HEK293T (cell line): ENCODE measurements at regions not wholly inside any gene's neighbourhood (a gene's known extent, or its start where the extent isn't known, plus 50 kb on each side); places are given as distances from the start of the nearest gene placed in this dataset.

Source experiments
- CTCF ChIA-PET: fragments of 350-600 bp; formaldehyde crosslinking; extraction: SDS; loops from one replicate; lab custom pipeline; 2021; ENCODE audit warnings: antibody characterized with exemption, inconsistent platforms; lab: Yijun Ruan, JAX
- POLR2A ChIA-PET: fragments of 350-600 bp; formaldehyde crosslinking; extraction: SDS; loops from one replicate; lab custom pipeline; 2020; ENCODE audit warnings: antibody characterized with exemption, inconsistent platforms; lab: Yijun Ruan, JAX
- DNase-seq: peaks from one replicate; pipeline ENCODE4 v3.0.0; 2012; ENCODE audit warnings: mixed read lengths; ENCODE audit errors: extremely low spot score
- ARNT ChIP-seq: fragments of 450-650 bp; IDR thresholded peaks from 2 replicates; pipeline ENCODE4 v1.6.1; 2017; ENCODE audit warnings: mild to moderate bottlenecking
- BHLHE40 ChIP-seq: fragments of 450-650 bp; IDR thresholded peaks from 2 replicates; pipeline ENCODE4 v1.6.1; 2016; ENCODE audit warnings: mild to moderate bottlenecking, moderate library complexity, borderline replicate concordance
- CTBP1 ChIP-seq: fragments of 450-650 bp; IDR thresholded peaks from 2 replicates; pipeline ENCODE4 v1.6.1; 2016; ENCODE audit warnings: borderline replicate concordance
- ELF4 ChIP-seq: fragments of 450-650 bp; IDR thresholded peaks from 2 replicates; pipeline ENCODE4 v1.6.1; 2017; ENCODE audit warnings: antibody characterized with exemption
- FOXA1 ChIP-seq: fragments of 450-650 bp; IDR thresholded peaks from 2 replicates; pipeline ENCODE4 v1.6.1; 2016; ENCODE audit warnings: mild to moderate bottlenecking
- FOXK2 ChIP-seq: fragments of 450-650 bp; IDR thresholded peaks from 2 replicates; pipeline ENCODE4 v1.6.1; 2016; ENCODE audit warnings: mild to moderate bottlenecking
- FOXM1 ChIP-seq: fragments of 450-650 bp; IDR thresholded peaks from 2 replicates; pipeline ENCODE4 v1.6.1; 2017; ENCODE audit warnings: mild to moderate bottlenecking, borderline replicate concordance
- HDGF ChIP-seq: fragments of 450-650 bp; IDR thresholded peaks from 2 replicates; pipeline ENCODE4 v1.6.1; 2017; ENCODE audit warnings: antibody characterized with exemption, borderline replicate concordance
- L3MBTL2 ChIP-seq: fragments of 450-650 bp; conservative IDR thresholded peaks from 2 replicates; pipeline ENCODE4 v1.6.1; 2016; ENCODE audit warnings: mild to moderate bottlenecking
- LEF1 ChIP-seq: fragments of 450-650 bp; IDR thresholded peaks from 2 replicates; pipeline ENCODE4 v1.6.1; 2017; ENCODE audit warnings: mild to moderate bottlenecking, borderline replicate concordance
- NFRKB ChIP-seq: fragments of 450-650 bp; IDR thresholded peaks from 2 replicates; pipeline ENCODE4 v1.6.1; 2016; ENCODE audit warnings: mild to moderate bottlenecking, moderate library complexity
- PKNOX1 ChIP-seq: fragments of 450-650 bp; IDR thresholded peaks from 2 replicates; pipeline ENCODE4 v1.6.1; 2016
- SP1 ChIP-seq: fragments of 450-650 bp; IDR thresholded peaks from 2 replicates; pipeline ENCODE4 v1.6.1; 2017
- SUZ12 ChIP-seq: fragments of 450-650 bp; IDR thresholded peaks from 2 replicates; pipeline ENCODE4 v1.6.1; 2016; ENCODE audit warnings: mild to moderate bottlenecking
- TARDBP ChIP-seq: fragments of 450-650 bp; IDR thresholded peaks from 2 replicates; pipeline ENCODE4 v1.6.1; 2016
- ZNF384 ChIP-seq: fragments of 450-650 bp; IDR thresholded peaks from 2 replicates; pipeline ENCODE4 v1.6.1; 2016

GRCh38 chr2:8426550-8426949, 255.3 kb upstream of the ID2 start:
- ChIA-PET POLR2A (no interaction called here), CTCF (interaction anchor here (0.6 kb wide), 1 partner anchor 20 kb away, joined by 6 read pairs; no protein-coding TSS in a partner anchor)
- TF ChIP-seq HDGF = no peak
- TF ChIP-seq FOXA1 = no peak
- TF ChIP-seq ZNF384 = no peak
- TF ChIP-seq ELF4 = no peak
- no peak for TF ChIP-seq SUZ12
- TF ChIP-seq TARDBP = no peak
- no peak for TF ChIP-seq L3MBTL2
- TF ChIP-seq LEF1 = no peak
- TF ChIP-seq NFRKB = no peak
- no peak for TF ChIP-seq PKNOX1
- TF ChIP-seq FOXM1 = no peak
- no peak for DNase-seq

- TF ChIP-seq ARNT (no peak), FOXA1 (no peak), CTBP1 (no peak), HDGF (no peak), ELF4 (no peak), SUZ12 (no peak), FOXK2 (no peak)
- ChIA-PET POLR2A (no interaction called here), CTCF (no interaction called here)
- no peak for DNase-seq
These were observed 254.6 kb upstream of the ID2 start for GRCh38 chr2:8427211-8427610.

GRCh38 chr2:8430628-8431027, 251.2 kb upstream of the ID2 start:
- POLR2A ChIA-PET = no interaction called here
- TF ChIP-seq L3MBTL2 (no peak), ZNF384 (no peak), ELF4 (no peak)
- CTCF ChIA-PET = no interaction called here
- DNase-seq = no peak

GRCh38 chr2:8431446-8432125, 250.3 kb upstream of the ID2 start:
- POLR2A ChIA-PET = no interaction called here
- DNase-seq = no peak
- TF ChIP-seq FOXA1 (no peak), NFRKB (no peak), L3MBTL2 (no peak), ZNF384 (no peak), PKNOX1 (no peak), BHLHE40 (no peak)
- CTCF ChIA-PET = no interaction called here

- ChIA-PET POLR2A (no interaction called here), CTCF (no interaction called here)
- no peak for DNase-seq
- TF ChIP-seq SUZ12 = no peak
- TF ChIP-seq BHLHE40 = no peak
- TF ChIP-seq LEF1 = no peak
- TF ChIP-seq FOXK2 = no peak
- TF ChIP-seq CTBP1 = no peak
- TF ChIP-seq PKNOX1 = no peak
- TF ChIP-seq HDGF = no peak
These were observed 249.0 kb upstream of the ID2 start for GRCh38 chr2:8432706-8433336.

GRCh38 chr2:8433390-8433789, 248.5 kb upstream of the ID2 start:
- DNase-seq = no peak
- POLR2A ChIA-PET = no interaction called here
- TF ChIP-seq ELF4 = no peak
- no peak for TF ChIP-seq FOXM1
- no peak for TF ChIP-seq SUZ12
- no peak for TF ChIP-seq BHLHE40
- no peak for TF ChIP-seq LEF1
- no peak for TF ChIP-seq FOXA1
- no peak for TF ChIP-seq TARDBP
- no peak for TF ChIP-seq CTBP1
- TF ChIP-seq FOXK2 = no peak
- TF ChIP-seq L3MBTL2 = no peak
- no peak for TF ChIP-seq ARNT
- TF ChIP-seq NFRKB = no peak
- TF ChIP-seq PKNOX1 = no peak
- no peak for TF ChIP-seq HDGF
- no peak for TF ChIP-seq ZNF384
- no peak for TF ChIP-seq SP1
- CTCF ChIA-PET = no interaction called here
